ENCODE measurements at regions not wholly inside any gene's neighbourhood (a gene's known extent, or its start where the extent isn't known, plus 50 kb on each side); places are given as distances from the start of the nearest gene placed in this dataset.

DNA sequence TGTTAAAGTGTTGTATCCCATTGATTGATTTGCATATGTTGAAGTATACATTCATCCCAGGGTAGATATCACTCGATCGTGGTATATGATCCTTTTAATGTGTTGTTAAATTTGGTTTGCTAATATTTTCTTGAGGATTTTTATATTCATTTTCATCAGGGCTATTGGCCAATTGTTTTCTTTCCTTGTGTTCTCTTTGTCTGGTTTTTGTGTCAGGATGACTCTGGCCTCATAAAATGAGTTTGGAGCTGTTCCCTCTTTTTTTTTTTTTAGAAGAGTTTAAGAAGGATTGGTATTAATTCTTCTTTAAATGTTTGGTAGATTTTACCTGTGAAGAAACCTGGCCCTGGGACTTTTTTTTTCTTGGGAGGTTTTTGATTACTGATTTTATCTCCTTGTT lies 303.5 kb upstream of the RTL1 start:
- TF ChIP-seq FOXP2 (optimal IDR thresholded peaks at IDR 0.05; ENCODE audit: borderline replicate concordance, extremely low read depth, extremely low read length, insufficient read depth), result no peak
- no peak for TF ChIP-seq POLR2AphosphoS5 (IDR thresholded peaks at IDR 0.05; ENCODE audit: low read depth, low read length)
- TF ChIP-seq SIN3A (IDR thresholded peaks at IDR 0.05; ENCODE audit: borderline replicate concordance, insufficient read depth, low read length), result no peak
- no peak for TF ChIP-seq REST (IDR thresholded peaks at IDR 0.05; ENCODE audit: insufficient read depth in 1 of 2, low read depth in 2 of 2, low read length in 2 of 2)
- no peak for TF ChIP-seq TAF1 (IDR thresholded peaks at IDR 0.05; ENCODE audit: borderline replicate concordance, insufficient read depth, low read length)

DNA sequence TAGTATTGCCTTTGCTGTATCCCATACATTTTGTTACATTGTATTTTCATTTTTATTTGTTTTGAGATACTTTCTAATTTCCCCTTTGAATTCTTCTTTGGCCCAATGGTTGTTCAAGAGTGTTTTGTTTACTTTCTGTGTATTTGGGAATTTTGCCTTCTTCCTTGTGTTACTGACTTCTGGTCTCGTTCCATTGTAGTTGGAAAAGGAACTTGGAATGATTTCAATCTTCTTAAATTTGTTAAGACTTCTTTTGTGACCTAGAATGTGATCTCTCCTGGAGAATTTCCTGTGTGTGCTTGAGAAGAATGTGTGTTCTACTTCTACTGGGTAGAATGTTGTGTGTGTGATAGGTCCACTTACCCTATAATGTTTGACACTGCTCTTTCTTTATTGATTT lies 304.4 kb upstream of the RTL1 start:
- TF ChIP-seq FOXP2 (optimal IDR thresholded peaks at IDR 0.05; ENCODE audit: borderline replicate concordance, extremely low read depth, extremely low read length, insufficient read depth) (no peak), REST (IDR thresholded peaks at IDR 0.05; ENCODE audit: insufficient read depth in 1 of 2, low read depth in 2 of 2, low read length in 2 of 2) (no peak), POLR2AphosphoS5 (IDR thresholded peaks at IDR 0.05; ENCODE audit: low read depth, low read length) (no peak), SIN3A (IDR thresholded peaks at IDR 0.05; ENCODE audit: borderline replicate concordance, insufficient read depth, low read length) (no peak), TAF1 (IDR thresholded peaks at IDR 0.05; ENCODE audit: borderline replicate concordance, insufficient read depth, low read length) (no peak)

DNA sequence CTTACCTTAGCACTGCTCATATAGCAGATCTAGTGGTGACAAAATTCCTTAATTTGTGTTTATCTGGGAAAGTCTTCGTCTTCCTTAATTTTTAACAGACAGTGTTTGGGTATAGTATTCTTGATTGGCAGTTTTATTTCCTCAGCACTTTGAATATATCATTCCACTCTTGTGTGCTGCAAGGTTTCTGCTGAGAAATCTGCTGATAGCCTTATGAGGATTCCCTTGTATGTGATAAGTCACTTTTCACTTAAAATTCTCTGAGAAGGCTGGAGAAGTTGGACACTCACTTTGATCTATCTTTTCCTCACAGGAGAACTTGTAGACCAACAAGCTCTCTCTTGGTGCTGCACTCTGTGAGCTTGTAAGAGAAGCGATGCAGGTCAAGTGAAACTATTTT lies 306.1 kb upstream of the RTL1 start:
- TF ChIP-seq FOXP2 (optimal IDR thresholded peaks at IDR 0.05; ENCODE audit: borderline replicate concordance, extremely low read depth, extremely low read length, insufficient read depth) (no peak), TAF1 (IDR thresholded peaks at IDR 0.05; ENCODE audit: borderline replicate concordance, insufficient read depth, low read length) (no peak), POLR2AphosphoS5 (IDR thresholded peaks at IDR 0.05; ENCODE audit: low read depth, low read length) (no peak), SIN3A (IDR thresholded peaks at IDR 0.05; ENCODE audit: borderline replicate concordance, insufficient read depth, low read length) (no peak), REST (IDR thresholded peaks at IDR 0.05; ENCODE audit: insufficient read depth in 1 of 2, low read depth in 2 of 2, low read length in 2 of 2) (no peak)

GRCh38 chr14:101215266-101215665 lies 311.7 kb upstream of the RTL1 start:
- TF ChIP-seq FOXP2 (optimal IDR thresholded peaks at IDR 0.05; ENCODE audit: borderline replicate concordance, extremely low read depth, extremely low read length, insufficient read depth), result no peak
- TF ChIP-seq POLR2AphosphoS5 (IDR thresholded peaks at IDR 0.05; ENCODE audit: low read depth, low read length), result no peak
- no peak for TF ChIP-seq SIN3A (IDR thresholded peaks at IDR 0.05; ENCODE audit: borderline replicate concordance, insufficient read depth, low read length)
- no peak for TF ChIP-seq REST (IDR thresholded peaks at IDR 0.05; ENCODE audit: insufficient read depth in 1 of 2, low read depth in 2 of 2, low read length in 2 of 2)
- TF ChIP-seq TAF1 (IDR thresholded peaks at IDR 0.05; ENCODE audit: borderline replicate concordance, insufficient read depth, low read length), result no peak

DNA sequence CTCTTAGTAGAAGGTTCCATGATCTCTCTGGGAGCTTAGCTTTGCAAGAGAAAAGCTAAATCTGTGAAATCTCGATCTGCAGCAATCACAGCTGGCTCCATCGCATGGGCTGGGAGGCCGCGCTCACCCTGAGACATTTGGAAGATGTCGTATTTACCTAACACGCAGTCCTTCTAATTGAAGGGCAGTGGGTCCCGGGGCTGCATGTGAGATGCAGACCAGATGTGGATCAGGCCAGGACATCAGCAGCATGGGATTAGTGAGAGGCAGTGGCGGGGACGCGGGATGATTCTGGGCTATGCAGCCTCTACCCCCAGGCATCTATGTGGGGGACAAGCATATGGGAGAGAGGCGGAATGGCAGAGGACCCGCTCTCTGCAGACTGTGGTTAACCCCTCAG lies 312.4 kb upstream of the RTL1 start:
- no peak for TF ChIP-seq POLR2AphosphoS5 (IDR thresholded peaks at IDR 0.05; ENCODE audit: low read depth, low read length)
- TF ChIP-seq REST (IDR thresholded peaks at IDR 0.05; ENCODE audit: insufficient read depth in 1 of 2, low read depth in 2 of 2, low read length in 2 of 2), result no peak
- TF ChIP-seq TAF1 (IDR thresholded peaks at IDR 0.05; ENCODE audit: borderline replicate concordance, insufficient read depth, low read length), result no peak
- no peak for TF ChIP-seq SIN3A (IDR thresholded peaks at IDR 0.05; ENCODE audit: borderline replicate concordance, insufficient read depth, low read length)
- no peak for TF ChIP-seq FOXP2 (optimal IDR thresholded peaks at IDR 0.05; ENCODE audit: borderline replicate concordance, extremely low read depth, extremely low read length, insufficient read depth)

Measured in PFSK-1 (cell line).